Fibroblast of lung (primary cell): ENCODE measurements at regions not wholly inside any gene's neighbourhood (a gene's known extent, or its start where the extent isn't known, plus 50 kb on each side); places are given as distances from the start of the nearest gene placed in this dataset.

Experiments used
- CTCF ChIP-seq, 2 donors: IDR thresholded peaks in 1 of 2; conservative IDR thresholded peaks in 1 of 2; 1 replicate in 1 of 2; 2 replicates in 1 of 2; pipeline ENCODE4 v1.5.1; 2011 to 2012; ENCODE audit warnings: low read length in 2 of 2, control low read depth in 1 of 2, inconsistent platforms in 1 of 2, low read depth in 1 of 2, mild to moderate bottlenecking in 1 of 2
- EZH2 ChIP-seq: IDR thresholded peaks from 2 replicates; pipeline ENCODE4 v1.5.1; 2012; ENCODE audit warnings: low read length, control low read depth, mild to moderate bottlenecking; ENCODE audit errors: missing control alignments

GRCh38 chr1:193580419-193580818 lies 394.0 kb upstream of the B3GALT2 start:
- TF ChIP-seq CTCF (conservative IDR thresholded peaks at IDR 0.05 in 1 of 2, IDR thresholded peaks at IDR 0.05 in 1 of 2; ENCODE audit: low read depth in 1 of 2, low read length in 2 of 2) = no peak
- no peak for TF ChIP-seq EZH2
